Dermis microvascular lymphatic vessel endothelial cell (primary cell): ENCODE measurements at regions not wholly inside any gene's neighbourhood (a gene's known extent, or its start where the extent isn't known, plus 50 kb on each side); places are given as distances from the start of the nearest gene placed in this dataset.

Experiments used
- DNase-seq, 2 donors: peaks; one replicate each; pipeline versions ENCODE4 v3.0.0 to v3.0.0-alpha.2; 2010; ENCODE audit warnings: low read depth in 2 of 2

DNA sequence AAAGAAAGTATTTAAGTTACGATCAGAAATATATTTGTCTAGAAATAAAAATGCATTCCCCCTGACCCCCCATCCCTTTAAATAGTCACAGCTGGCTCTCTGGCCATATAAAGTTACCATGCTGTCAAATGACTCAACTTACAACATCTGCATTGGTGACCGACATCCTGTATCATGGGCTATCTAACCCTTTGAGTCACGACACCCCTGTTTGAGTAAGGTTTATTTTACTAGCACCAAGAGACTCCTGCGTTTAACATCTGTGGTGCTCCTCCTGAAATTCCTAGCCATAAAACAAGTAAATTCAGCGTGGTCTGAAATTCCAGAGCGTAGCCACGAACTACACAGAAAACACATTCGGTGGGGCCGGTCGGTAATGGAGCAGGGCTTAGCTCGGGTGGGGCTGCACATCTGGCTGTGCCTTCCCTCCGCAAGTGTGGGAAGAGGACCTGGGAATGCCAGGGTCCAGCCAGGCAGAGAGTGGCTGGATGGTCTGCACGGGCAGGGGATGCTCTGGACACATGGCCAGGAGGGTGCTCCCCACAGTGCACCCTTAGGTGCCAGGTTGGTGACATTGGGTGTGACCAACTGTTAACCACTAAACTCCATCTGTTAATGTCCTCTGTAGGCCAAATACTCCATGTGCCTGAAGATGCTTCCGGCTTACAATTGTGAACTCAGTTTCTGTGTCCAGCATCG, 53.0 kb upstream of the CLDN14 start:
- no peak for DNase-seq

DNA sequence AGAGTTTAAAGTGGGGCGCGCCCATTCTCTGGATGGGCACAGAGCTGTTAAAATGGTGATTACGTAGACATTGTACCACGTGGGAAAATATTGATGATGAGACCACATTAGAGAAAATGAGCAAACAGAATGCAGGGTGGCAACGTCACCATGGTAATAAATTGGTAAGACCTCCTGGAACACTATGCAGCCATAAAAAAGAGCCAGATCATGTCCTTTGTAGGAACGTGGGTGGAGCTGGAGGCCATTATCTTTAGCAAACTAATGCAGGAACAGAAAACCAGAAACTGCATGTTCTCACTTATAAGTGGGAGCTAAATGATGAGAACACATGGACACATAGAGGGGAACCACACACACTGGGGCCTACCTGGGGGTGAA, 53.5 kb upstream of the CLDN14 start:
- DNase-seq: no peak

DNA sequence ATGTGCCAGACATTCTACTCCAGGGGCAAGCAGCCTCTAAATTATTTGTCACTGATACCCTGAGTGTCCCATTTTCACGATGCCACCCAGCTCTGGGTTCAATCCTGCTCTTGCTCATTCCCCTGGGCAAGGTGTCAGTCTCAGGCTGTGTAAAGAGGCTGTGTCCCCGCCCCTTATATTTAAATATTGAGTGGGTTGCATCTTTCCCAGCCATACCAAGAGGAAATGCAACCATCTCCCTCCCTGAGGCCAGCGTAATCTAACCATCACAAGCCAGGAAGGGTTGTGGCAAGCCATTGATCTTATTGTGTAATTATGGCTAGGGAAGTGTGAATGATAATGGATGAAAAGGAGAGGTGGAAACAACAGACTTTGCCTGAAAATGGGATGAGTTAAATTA, 54.7 kb upstream of the CLDN14 start:
- DNase-seq: no peak

DNA sequence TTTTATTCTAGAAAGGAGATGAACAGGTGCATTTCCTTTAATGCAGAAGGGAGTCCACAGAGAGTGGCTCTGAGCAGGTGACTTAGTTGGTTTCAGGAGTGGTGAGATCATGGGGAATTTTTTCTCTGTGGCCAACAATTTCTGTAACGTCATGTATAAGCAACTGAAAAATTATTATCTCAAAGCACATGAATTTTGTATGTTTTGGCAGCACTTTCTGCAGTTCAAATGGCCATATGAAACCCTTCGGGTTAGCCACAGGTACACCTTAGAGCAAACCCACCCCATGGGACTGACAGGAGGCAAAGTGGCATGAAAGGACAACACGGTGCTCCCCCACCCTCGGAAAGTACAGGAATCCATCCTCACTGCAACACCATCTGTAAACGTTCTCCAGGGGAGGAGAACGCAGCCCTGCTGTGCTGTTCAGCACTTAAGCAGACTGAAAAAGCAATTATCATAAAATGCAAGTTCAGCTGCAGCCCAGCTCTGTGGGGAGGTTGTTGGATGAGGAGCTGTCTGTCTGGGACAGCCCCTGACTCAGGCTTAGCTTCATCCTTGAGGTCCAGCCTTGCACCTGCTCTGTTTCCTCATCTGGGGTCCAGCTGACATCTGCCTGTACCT, 55.8 kb upstream of the CLDN14 start:
- no peak for DNase-seq

DNA sequence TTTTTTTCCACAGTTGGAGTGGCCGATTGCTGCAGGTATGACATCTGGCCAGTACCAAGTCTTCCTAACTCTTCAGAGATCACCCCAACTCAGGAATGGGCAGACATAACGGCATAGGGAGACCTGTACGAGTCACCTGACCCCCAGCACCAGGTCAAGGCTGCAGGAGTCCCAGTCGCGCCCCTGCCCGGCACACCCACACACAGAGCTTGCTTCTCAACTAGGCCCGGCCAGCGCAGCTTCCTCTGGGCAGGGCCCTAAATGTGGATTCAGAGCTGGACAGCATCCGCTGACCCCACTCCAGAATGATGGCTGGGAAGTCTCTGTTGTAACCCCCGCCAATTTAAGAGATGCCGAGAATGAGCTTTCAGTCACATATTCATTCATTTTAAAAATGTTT, 58.8 kb upstream of the CLDN14 start:
- DNase-seq: no peak

DNA sequence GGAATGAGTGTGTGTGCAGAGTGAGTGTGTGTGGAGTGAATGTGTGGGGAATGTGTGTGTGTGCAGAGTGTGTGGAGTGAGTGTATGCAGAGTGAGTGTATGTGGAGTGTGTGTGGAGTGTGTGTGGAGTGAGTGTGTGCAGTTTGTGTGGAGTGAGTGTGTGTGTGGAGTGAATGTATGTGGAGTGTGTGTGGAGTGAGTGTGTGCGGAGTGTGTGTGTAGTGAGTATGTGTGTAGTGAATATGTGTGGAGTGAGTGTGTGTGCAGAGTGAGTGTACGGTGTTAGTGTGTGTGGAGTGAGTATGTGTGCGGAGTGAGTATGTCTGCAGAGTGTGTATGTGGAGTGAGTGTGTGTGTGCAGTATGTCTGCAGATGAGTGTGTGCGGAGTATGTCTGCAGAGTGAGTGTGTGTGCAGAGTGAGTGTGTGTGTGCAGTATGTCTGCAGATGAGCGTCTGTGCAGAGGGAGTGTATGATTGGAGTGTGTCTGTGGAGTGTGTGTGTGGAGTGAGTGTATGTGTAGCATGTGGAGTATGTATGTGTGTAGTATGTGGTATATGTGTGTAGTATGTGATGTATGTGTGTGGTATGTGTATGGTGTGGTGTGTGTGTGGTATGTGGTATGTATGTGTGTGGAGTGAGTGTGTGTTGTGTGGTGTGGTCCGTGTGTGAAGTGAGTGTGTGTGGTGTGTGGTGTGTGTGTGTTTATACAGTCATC, 59.7 kb upstream of the CLDN14 start:
- DNase-seq: no peak

DNA sequence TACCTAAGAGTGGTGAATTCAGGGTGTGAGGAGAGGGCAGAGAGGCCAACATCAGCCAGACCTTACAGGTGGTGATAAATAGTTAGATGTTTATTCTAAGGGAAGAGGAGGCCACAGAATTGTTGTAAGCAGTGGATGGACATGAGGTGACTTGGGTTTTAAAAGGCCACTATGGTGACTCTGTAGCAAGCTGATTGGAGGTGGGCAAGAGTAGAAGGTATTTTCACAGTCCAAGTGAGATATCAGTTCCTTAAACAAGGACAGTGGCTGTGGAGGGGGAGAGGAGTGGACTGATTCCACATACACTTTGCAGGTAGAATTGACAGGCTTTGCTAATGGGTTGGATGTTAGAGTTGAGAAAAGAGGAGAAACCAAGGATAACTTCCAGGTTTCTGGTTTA, 60.8 kb upstream of the CLDN14 start:
- no peak for DNase-seq

DNA sequence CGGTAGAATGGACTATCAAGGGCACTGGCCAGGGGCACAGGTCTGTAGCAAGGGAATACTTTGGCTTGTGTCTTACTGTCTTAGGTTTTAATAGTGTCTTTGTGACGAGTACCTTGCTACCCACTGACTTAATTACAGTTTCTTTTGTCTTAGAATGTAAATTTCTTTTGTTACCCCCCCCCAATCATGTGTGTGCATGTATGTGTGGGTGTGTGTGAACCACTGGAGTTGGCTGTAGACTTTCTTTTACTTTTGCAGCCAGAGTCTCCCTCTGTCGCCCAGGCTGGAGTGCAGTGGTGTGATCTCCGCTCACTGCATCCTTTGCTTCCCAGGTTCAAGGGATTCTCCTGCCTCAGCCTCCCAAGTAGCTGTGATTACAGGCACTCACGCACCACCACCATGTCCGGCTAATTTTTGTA, 61.8 kb upstream of the CLDN14 start:
- DNase-seq: no peak

DNA sequence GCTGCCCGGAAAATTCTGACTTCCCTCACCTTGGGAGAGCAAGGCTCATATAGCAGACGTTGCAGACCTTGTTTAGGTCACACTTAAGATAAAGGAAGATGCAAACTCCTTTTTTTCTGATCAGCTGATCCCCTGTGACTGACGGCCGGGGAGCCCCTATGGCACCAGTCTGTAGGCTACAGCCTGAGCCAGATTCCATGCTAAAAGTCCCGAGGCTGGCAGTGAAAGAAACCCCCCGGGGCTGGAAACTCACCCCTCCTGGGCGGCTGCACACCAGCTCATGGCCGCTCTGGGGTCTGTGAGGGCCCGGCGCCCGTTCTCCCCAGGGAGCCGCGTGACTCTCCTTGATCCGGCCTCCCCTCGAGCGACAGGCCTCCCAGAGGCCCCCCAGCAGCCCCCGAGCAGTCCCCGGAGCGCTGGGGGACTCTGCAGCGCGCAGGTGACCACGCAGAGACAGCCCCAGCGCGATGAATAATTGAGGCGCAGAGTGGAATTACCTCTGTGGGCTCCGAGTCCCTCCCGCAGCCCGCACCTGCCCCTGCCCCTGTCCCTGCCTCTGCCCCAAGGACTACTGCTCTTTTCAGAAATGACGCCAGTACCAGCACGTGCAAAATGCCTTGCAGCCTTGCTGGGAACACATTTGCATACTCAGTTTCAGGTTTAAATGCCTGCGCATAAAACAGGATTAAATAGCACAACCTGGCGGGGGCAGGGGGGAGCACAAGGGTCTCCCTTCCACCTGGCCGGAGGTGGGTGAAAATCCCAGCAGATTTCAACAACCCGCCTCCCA, 62.6 kb upstream of the CLDN14 start:
- no peak for DNase-seq

DNA sequence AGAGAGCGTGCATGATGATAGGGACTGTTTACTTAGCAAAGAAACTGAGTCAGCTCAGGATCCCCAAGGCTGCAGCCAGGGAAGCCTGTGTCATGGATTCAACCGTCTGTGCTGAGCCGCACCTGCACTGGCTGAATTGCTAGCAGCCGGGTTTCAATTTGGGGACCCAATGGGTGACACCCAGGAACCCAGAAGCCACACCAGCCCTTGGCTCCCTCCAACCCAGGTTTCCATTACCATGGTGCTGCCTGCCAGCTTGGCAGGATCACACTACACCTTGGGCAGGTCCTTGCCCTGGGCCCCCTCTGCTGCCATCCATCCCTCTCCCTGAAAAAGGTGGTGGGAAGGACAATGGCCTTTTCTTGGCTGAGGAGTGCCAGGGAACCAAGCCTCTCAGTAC, 64.0 kb upstream of the CLDN14 start:
- no peak for DNase-seq

DNA sequence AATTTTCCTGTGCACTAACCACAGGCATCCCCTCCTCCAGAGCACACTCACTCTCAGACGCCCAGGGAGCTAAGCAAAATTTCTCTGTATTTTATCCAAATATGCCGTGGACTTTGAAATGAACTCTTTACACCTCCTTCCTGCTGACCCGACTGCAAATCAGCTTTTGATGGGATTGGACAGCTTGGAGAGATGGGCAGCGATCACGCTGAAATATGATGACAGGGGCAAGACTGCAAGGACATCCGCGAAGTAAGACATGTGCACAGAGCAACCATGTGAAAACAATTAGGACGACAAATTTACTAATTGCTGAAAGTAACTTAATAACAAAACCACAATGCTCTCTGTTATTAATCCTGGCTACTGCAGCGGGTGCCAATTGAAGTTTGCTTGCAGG, 64.6 kb upstream of the CLDN14 start:
- no peak for DNase-seq

DNA sequence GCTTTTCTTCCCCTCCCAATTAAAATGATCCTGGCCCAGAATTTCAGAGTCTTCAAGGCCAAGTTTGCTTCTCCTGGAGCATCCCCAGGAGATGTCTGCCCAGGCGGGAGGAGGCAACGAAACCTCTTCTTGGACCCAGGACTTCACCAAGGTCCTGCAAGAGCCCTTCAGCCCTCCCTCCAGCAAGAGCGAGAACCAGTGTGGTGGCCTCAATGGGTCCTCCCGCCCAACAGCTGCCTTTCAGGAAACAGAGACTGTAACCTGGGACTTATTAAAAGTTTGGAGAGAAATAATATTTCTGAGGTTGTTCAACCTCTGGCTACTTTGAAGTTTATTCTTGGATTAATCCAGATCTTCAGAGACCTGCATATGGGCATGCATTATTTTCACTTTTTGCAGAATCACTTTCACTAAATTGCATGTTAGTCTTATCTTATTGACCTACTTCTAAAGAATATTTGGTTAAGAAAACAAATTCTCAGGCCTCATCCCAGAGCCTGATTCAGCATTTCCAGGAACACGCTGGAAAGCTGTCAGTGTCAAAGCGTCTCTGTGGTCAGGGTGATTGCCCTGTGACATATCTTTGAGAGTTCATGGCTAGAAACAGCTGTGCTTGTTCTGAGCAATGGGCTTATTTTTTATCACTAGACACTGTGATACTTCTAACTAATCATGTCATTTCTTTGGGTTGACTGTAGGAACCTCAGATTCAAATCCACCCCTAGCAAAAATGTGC, 66.0 kb upstream of the CLDN14 start:
- DNase-seq: no peak

DNA sequence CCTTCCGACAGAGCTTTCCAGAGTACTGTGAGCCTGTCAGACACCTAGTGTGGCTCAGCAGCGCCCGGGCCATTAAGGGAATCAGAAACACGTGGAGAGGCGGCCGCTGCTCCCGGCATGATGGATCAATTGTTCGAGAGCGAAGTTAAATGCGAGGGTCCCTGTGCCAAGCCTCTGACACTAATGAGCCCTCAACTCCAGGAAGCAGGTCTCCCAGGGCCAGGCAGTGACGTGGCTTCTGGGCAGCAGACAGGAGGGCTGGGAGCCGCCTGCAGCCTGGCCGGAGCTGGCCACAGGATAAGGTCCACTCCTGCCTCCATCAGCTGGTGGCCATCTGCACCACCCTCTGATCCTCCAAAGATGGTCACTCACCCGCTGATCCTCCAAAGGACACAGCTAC, 67.5 kb upstream of the CLDN14 start:
- DNase-seq: no peak

DNA sequence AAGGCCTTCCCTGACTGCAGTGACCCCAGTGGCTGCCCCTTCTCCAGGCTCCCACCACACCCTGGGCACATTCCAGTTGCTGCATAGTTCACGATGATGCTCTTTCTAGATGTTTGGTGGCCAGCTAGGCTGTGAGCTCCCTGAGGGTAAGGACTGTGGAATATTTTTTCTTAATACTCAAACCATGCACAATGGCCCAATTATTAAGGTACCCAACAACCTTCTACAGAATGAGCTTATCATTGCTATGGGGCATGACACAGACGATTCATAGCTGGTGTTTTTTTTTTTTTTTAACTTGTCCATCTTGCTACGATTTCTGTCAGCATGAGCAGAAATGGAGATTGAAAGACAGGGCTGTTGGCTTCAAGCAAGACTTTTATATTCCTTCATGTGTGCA, 68.9 kb upstream of the CLDN14 start:
- no peak for DNase-seq

DNA sequence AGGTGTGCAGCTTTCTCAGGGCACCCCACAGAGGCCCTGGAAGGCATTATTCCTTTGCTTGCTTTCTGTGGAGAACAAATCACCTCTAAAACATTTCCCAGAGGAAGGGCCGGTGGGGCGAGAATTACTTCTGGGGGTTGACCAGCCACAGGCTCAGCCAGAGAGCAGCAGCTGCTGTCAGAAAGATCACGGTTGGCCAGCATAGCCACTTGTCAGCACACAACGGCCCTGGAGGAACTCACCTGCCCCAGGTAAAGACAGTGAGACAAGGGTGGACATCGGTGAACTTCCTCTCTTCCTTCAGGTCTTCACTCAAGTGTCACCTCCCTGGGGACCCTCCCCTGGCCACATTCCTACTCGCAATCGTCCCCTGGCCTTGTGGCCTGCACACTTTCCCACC, 69.5 kb upstream of the CLDN14 start:
- no peak for DNase-seq

DNA sequence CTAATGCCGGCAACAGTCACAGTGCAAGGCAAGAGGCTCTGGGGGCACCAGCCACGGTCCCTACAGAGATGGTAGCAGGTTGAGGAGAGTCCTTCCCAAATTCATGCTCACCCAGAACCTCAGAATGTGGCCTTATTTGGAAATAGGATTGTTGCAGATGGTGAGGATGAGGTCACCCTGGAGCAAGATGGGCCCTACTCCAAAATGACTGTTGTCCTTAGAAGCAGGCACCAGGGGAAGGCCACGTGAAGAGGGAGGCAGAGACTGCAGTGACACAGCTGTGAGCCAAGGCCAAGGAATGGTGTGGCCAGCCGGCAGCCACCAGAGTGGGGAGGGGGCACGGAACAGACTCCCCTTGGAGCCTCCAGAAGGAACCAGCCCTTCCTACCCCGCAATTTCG, 70.8 kb upstream of the CLDN14 start:
- DNase-seq: no peak

DNA sequence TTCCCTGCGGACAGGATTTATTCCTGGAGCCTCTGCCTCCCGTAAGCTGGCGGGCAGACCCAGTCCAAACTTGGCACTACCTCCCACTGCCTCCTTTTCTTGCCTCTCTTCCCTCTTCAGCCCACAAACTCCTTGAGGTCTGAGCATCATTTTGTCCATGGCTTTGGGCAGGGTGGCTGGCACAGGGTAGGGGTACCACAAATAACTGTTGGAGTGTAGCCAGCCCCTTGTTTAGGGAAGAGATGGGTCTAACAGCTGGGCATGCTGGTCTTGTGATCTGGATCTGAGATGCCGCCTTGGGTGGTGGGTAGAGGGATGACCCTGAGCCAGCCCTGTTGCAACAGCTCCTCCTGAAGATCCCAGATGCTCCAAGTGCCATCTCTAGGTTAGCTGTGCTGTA, 71.4 kb upstream of the CLDN14 start:
- no peak for DNase-seq

DNA sequence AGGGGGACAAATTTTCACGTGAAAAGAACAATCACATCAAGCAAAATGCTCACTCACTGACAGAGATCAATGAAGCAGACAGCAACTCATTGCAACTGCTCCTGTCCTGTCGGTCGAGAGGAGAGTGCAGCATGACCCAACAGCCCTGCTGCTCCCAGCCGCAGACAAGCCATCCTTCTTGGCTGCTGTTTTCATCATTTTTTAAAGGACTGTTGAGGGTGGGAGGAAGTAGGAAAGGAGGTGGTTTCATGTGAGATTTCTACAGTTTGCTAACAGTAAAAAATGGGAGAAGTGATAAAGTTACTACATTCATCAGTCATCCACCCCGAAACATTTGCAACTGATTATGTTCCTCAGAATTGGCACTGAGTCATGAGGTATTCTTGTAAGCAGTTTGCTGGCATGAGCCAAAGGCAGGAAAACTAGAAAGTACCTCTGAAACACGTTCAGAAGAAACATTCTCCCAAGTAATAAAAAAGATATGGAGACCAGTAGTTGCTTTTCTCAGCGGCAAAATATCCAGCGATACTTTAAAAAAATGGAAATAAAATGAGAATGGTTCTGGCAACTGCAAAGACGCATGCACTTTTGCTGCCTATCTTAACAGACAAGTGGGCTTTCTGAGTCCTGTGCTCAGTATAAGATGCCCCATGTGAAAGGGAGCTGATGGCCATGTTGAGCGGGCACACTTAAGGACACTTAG, 72.0 kb upstream of the CLDN14 start:
- DNase-seq: no peak

DNA sequence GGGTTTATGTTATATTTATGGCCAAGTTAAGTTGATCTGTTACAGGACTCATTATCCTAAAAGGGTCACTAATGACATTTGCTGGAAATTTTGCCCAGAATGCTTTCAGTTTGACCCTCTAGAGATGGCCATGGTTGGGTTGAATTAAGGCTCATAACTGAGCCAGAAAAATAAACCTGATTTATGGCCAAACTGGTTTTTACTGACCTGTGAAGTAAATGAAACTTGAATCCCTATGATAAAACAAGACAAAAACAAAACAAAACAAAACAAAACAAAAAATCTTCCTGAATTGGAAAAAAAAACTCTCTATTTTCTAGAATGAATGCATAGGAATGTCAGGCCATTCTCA, 72.5 kb upstream of the CLDN14 start:
- no peak for DNase-seq

DNA sequence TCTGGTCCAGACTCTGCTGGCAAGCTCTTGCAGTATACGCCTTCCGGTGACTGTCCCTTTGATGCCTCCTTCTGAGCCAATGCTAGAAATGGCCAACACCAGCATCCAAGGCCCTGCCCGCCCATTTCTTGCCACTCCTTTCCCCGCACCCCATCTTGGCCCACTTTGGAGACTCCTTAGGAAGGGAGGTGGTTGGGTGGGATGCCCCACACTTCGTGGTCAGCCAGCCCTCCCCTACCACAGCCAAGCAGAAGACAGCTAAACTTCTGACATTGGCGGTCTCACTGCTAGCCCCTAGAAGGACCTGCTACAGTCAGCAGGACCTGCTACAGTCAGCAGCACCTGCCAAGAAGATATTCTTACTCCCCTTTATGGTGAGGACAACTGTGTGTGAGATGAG, 73.5 kb upstream of the CLDN14 start:
- no peak for DNase-seq
